Endothelial cell of umbilical vein (primary cell): ENCODE measurements at regions not wholly inside any gene's neighbourhood (a gene's known extent, or its start where the extent isn't known, plus 50 kb on each side); places are given as distances from the start of the nearest gene placed in this dataset.

Experiments
- BruUV-seq: library from RNA; stranded (reverse); fragments of 400-500 nt; replicated peaks from 2 replicates; lab custom pipeline; 2021; lab: Mats Ljungman, UMichigan
- CTCF ChIA-PET: fragments of 300-600, 350-600 bp; sonication (Branson Sonifier 250); formaldehyde crosslinking; loops from one replicate; lab custom pipeline; 2021; ENCODE audit warnings: antibody characterized with exemption, inconsistent platforms; lab: Charles Lee
- POLR2A ChIA-PET: fragments of 300-600, 350-600 bp; sonication (Branson Sonifier 250); formaldehyde crosslinking; loops from one replicate; lab custom pipeline; 2021; ENCODE audit warnings: antibody characterized with exemption, inconsistent platforms; lab: Charles Lee
- DNase-seq: peaks from one replicate; pipeline ENCODE4 v3.0.0-alpha.2; 2011; ENCODE audit warnings: low read depth, low spot score
- FAIRE-seq: peaks from 2 replicates; lab custom pipeline; 2011; peaks lifted over from hg19 to GRCh38; lab: Jason Lieb, UNC
- H2AFZ ChIP-seq: 2 replicates; pipeline ENCODE4 v1.6.0; 2012; ENCODE audit warnings: low read depth, low read length, control low read depth, inconsistent platforms
- H3K27ac ChIP-seq: 2 replicates; pipeline ENCODE4 v1.5.1; 2011; ENCODE audit warnings: low read depth, mild to moderate bottlenecking, control low read depth, low read length, moderate library complexity; ENCODE audit not compliant: insufficient read depth
- H3K27me3 ChIP-seq, 2 experiments: 2 replicates each; pipeline versions ENCODE4 v1.6.0 to v1.6.1; 2011; ENCODE audit warnings: low read length in 2 of 2, mixed read lengths in 1 of 2; ENCODE audit not compliant: control insufficient read depth in 2 of 2, insufficient read depth in 2 of 2
- H3K36me3 ChIP-seq, 2 experiments: 2 replicates in 1 of 2; 3 replicates in 1 of 2; pipeline ENCODE4 v1.5.1; 2011; ENCODE audit warnings: low read length in 2 of 2, mild to moderate bottlenecking in 1 of 2, moderate library complexity in 1 of 2; ENCODE audit not compliant: control insufficient read depth in 2 of 2, insufficient read depth in 2 of 2; ENCODE audit errors: extremely low read depth in 1 of 2
- H3K4me1 ChIP-seq: 3 replicates; pipeline ENCODE4 v1.5.1; 2011; ENCODE audit warnings: mild to moderate bottlenecking, low read length; ENCODE audit not compliant: control insufficient read depth, insufficient read depth; ENCODE audit errors: extremely low read depth
- H3K4me2 ChIP-seq: 2 replicates; pipeline ENCODE4 v1.6.1; 2011; ENCODE audit warnings: low read length, control low read depth, mixed read lengths; ENCODE audit not compliant: insufficient read depth
- H3K4me3 ChIP-seq, 3 experiments: fragments of 200-600 bp in 1 of 3; sonication (generic), shearing (Covaris generic) in 1 of 3; replicated peaks in 1 of 3; 2 replicates each; pipeline ENCODE4 v1.5.1; 2011 to 2016; ENCODE audit warnings: control low read depth in 3 of 3, low read length in 3 of 3, mild to moderate bottlenecking in 2 of 3, inconsistent platforms in 1 of 3, low read depth in 1 of 3, moderate library complexity in 1 of 3; ENCODE audit not compliant: insufficient read depth in 1 of 3
- H3K79me2 ChIP-seq: 2 replicates; pipeline ENCODE4 v1.6.0; 2012; ENCODE audit warnings: low read length, inconsistent platforms; ENCODE audit not compliant: control insufficient read depth, insufficient read depth
- H3K9ac ChIP-seq: replicated peaks from 2 replicates; pipeline ENCODE3; 2011; ENCODE audit warnings: low read length, control low read depth; ENCODE audit not compliant: insufficient read depth; ENCODE audit errors: extremely low read depth
- H3K9me1 ChIP-seq: replicated peaks from 3 replicates; pipeline ENCODE4 v1.6.0; 2011; ENCODE audit warnings: mild to moderate bottlenecking, low read length; ENCODE audit not compliant: control insufficient read depth, insufficient read depth; ENCODE audit errors: extremely low read depth
- H3K9me3 ChIP-seq: replicated peaks from 2 replicates; pipeline ENCODE4 v1.5.1; 2012; ENCODE audit warnings: low read length, inconsistent platforms; ENCODE audit not compliant: control insufficient read depth, insufficient read depth
- H4K20me1 ChIP-seq: replicated peaks from 2 replicates; pipeline ENCODE3; 2011; ENCODE audit warnings: mild to moderate bottlenecking, low read length; ENCODE audit not compliant: control insufficient read depth, insufficient read depth; ENCODE audit errors: extremely low read depth
- CTCF ChIP-seq, 2 donors: IDR thresholded peaks; 1 replicate in 1 of 2; 2 replicates in 1 of 2; pipeline ENCODE4 v1.5.1; 2011; ENCODE audit warnings: low read length in 2 of 2, mild to moderate bottlenecking in 2 of 2, moderate library complexity in 2 of 2, control low read depth in 1 of 2, inconsistent platforms in 1 of 2, low read depth in 1 of 2; ENCODE audit not compliant: insufficient read depth in 1 of 2; ENCODE audit errors: extremely low read depth in 1 of 2
- EZH2 ChIP-seq: IDR thresholded peaks from 2 replicates; pipeline ENCODE4 v1.6.1; 2012; ENCODE audit warnings: borderline replicate concordance, low read depth, mild to moderate bottlenecking, moderate library complexity, low read length, inconsistent platforms; ENCODE audit not compliant: severe bottlenecking
- FOS ChIP-seq: IDR thresholded peaks from 2 replicates; pipeline ENCODE4 v1.6.1; 2011; ENCODE audit warnings: mild to moderate bottlenecking, low read length, moderate library complexity, borderline replicate concordance; ENCODE audit not compliant: insufficient read depth
- GATA2 ChIP-seq: IDR thresholded peaks from 2 replicates; pipeline ENCODE4 v1.7.0; 2011; ENCODE audit warnings: low read depth, mild to moderate bottlenecking, moderate library complexity, mixed read lengths, low read length; ENCODE audit not compliant: insufficient read length, insufficient read depth
- JUN ChIP-seq: IDR thresholded peaks from 2 replicates; pipeline ENCODE4 v1.6.1; 2011; ENCODE audit warnings: borderline replicate concordance, low read depth; ENCODE audit not compliant: insufficient read length, insufficient read depth
- MAX ChIP-seq: IDR thresholded peaks from 2 replicates; pipeline ENCODE4 v1.6.1; 2011; ENCODE audit not compliant: insufficient read depth, insufficient read length
- MYC ChIP-seq: IDR thresholded peaks from one replicate; pipeline ENCODE4 v1.6.1; 2011; ENCODE audit warnings: mild to moderate bottlenecking, low read depth, low read length
- POLR2A ChIP-seq: IDR thresholded peaks from 2 replicates; pipeline ENCODE4 v1.6.1; 2012; ENCODE audit warnings: low read depth, mild to moderate bottlenecking, control low read depth, low read length
- POLR2AphosphoS5 ChIP-seq: IDR thresholded peaks from 2 replicates; pipeline ENCODE4 v1.6.1; 2012; ENCODE audit warnings: low read depth, mild to moderate bottlenecking, control low read depth, low read length, moderate library complexity; ENCODE audit not compliant: insufficient read depth
- dilution Hi-C: fragments of 300-500 bp; cut with MboI; formaldehyde crosslinking; loops from one replicate; pipeline ENCODE4 v1.15.0; 2019; ENCODE audit warnings: low sequenced_read_pairs; ENCODE audit not compliant: extremely low pct_ligation_motif_present
- intact Hi-C: fragments of 100-400 bp; cut with micrococcal nuclease; formaldehyde crosslinking; loops from one replicate; pipeline ENCODE4 v1.10.0; 2022

- TF ChIP-seq MYC (no peak), CTCF (IDR thresholded peaks at IDR 0.05; ENCODE audit: extremely low read depth in 1 of 2, insufficient read depth in 1 of 2, low read depth in 1 of 2, low read length in 2 of 2) (no peak), JUN (no peak), POLR2AphosphoS5 (no peak), GATA2 (no peak), MAX (no peak), POLR2A (no peak), EZH2 (no peak), FOS (no peak)
- H3K9ac ChIP-seq: no peak overlapping the region
- H4K20me1 ChIP-seq: no peaks in the 10 kb centered on the region
- POLR2A ChIA-PET: no interaction called here
- dilution Hi-C loops: no loop called here
- CTCF ChIA-PET: no interaction called here
- intact Hi-C loops: no loop called here
- no peaks in the 10 kb centered on the region for H3K79me2 ChIP-seq
- DNase-seq (no peak), FAIRE-seq (no peak)
- BruUV-seq: no TSS peak
- H3K4me2 ChIP-seq: no peak overlapping the region
- no peak overlapping the region for H3K27ac ChIP-seq
- H3K4me1 ChIP-seq: no peaks in the 10 kb centered on the region
- H3K9me3 ChIP-seq: peaks cover 6% of the 10 kb centered on the region
- H3K27me3 ChIP-seq: no peaks in the 10 kb centered on the region
- H3K4me3 ChIP-seq: no peak overlapping the region
- H2AFZ ChIP-seq: no peak overlapping the region
- no peaks in the 10 kb centered on the region for H3K9me1 ChIP-seq
- no peaks in the 10 kb centered on the region for H3K36me3 ChIP-seq
Observed at GRCh38 chr19:30144802-30145201, 202.8 kb downstream of the URI1 start.
